Duodenal mucosa (tissue), 2 donors: ENCODE measurements at regions not wholly inside any gene's neighbourhood (a gene's known extent, or its start where the extent isn't known, plus 50 kb on each side); places are given as distances from the start of the nearest gene placed in this dataset.
"Not testable (repeated sequence)": the region's sequence is repeated elsewhere in the genome, so short reads cannot be mapped to it uniquely, and the experiment has no call there.

Experiments
- H3K27ac ChIP-seq: one replicate; pipeline ENCODE4 v1.7.0; 2013; ENCODE audit warnings: low read depth, low read length
- H3K27me3 ChIP-seq, 2 donors: one replicate each; pipeline ENCODE4 v1.7.0; 2013; ENCODE audit warnings: low read length in 2 of 2, control low read depth in 1 of 2; ENCODE audit not compliant: insufficient read depth in 2 of 2, control insufficient read depth in 1 of 2
- H3K36me3 ChIP-seq, 2 donors: one replicate each; pipeline ENCODE4 v1.7.0; 2013; ENCODE audit warnings: low read length in 2 of 2, control low read depth in 1 of 2; ENCODE audit not compliant: insufficient read depth in 2 of 2, control insufficient read depth in 1 of 2
- H3K4me1 ChIP-seq, 2 donors: one replicate each; pipeline ENCODE4 v1.7.0; 2013; ENCODE audit warnings: low read length in 2 of 2, control low read depth in 1 of 2; ENCODE audit not compliant: insufficient read depth in 2 of 2, control insufficient read depth in 1 of 2
- H3K4me3 ChIP-seq, 2 donors: one replicate each; pipeline ENCODE4 v1.7.0; 2013; ENCODE audit warnings: low read length in 2 of 2, low read depth in 1 of 2
- H3K9ac ChIP-seq, 2 donors: one replicate each; pipeline ENCODE4 v1.7.0; 2013; ENCODE audit warnings: low read length in 2 of 2, low read depth in 1 of 2
- H3K9me3 ChIP-seq, 2 donors: one replicate each; pipeline ENCODE4 v1.7.0; 2013; ENCODE audit warnings: low read length in 2 of 2, control low read depth in 1 of 2; ENCODE audit not compliant: control insufficient read depth in 1 of 2

- H3K27me3 ChIP-seq, result no peaks in the 10 kb centered on the region
- H3K4me3 ChIP-seq, result no peak overlapping the region
- H3K4me1 ChIP-seq, result no peaks in the 10 kb centered on the region
- H3K9ac ChIP-seq, result no peak overlapping the region
- peaks cover 3 to 4% of the 10 kb centered on the region in 2 donors for H3K9me3 ChIP-seq
- H3K36me3 ChIP-seq, result no peaks in the 10 kb centered on the region
- no peak overlapping the region for H3K27ac ChIP-seq
Measured at GRCh38 chr12:88914967-88915366, 334.7 kb upstream of the KITLG start.

DNA sequence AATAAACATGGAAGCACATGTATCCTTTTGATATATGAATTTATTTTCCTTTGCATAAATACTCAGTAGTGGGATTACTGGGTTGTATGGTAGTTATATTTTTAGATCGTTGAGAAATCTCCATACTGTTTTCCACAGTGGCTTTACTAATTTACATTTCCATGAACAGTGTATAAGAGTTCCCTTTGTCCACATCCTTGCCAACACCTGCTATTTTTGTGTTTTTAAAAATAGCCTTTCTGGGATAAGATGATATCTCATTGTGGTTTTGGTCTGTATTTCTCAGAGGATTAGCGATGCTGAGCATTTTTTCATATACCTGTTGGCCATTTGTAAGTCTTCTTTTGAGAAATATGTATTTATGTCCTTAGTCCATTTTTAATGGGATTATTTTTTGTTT is 329.2 kb upstream of the KITLG start:
- Histone ChIP-seq H3K36me3 (no peaks in the 10 kb centered on the region), H3K9ac (no peak overlapping the region), H3K4me3 (no peak overlapping the region), H3K27me3 (no peaks in the 10 kb centered on the region), H3K4me1 (no peaks in the 10 kb centered on the region), H3K9me3 (peaks cover 0 to 4% of the 10 kb centered on the region in 2 donors), H3K27ac (no peak overlapping the region)

GRCh38 chr12:88908345-88908744 is 328.1 kb upstream of the KITLG start:
- Histone ChIP-seq H3K27me3 (no peaks in the 10 kb centered on the region), H3K9me3 (peaks cover 0 to under 1% of the 10 kb centered on the region in 2 donors), H3K36me3 (no peaks in the 10 kb centered on the region), H3K9ac (no peak overlapping the region), H3K27ac (no peak overlapping the region), H3K4me3 (no peak overlapping the region), H3K4me1 (no peaks in the 10 kb centered on the region)

DNA sequence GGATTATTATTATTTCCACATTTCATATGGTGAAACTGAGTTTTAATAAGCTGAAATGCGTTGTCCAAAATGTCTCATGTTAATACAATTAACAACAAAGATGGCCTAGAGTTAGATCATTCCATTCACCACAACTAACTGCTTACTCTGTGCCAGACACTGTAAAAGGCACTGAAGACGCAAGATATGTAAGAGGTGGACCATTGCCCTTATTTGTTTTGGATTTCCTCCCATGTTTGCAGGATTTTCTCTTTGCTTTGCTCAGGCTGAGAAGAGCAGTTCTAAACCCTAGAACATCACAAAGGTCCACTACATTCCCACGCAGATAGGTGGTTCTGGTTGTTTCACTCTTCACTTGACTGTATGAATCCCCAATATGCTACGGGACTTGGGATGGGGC is 324.4 kb upstream of the KITLG start:
- no peaks in the 10 kb centered on the region for H3K4me1 ChIP-seq
- H3K36me3 ChIP-seq, result no peaks in the 10 kb centered on the region
- no peak overlapping the region for H3K27ac ChIP-seq
- no peaks in the 10 kb centered on the region for H3K27me3 ChIP-seq
- H3K9me3 ChIP-seq, result no peaks in the 10 kb centered on the region
- no peak overlapping the region for H3K4me3 ChIP-seq
- H3K9ac ChIP-seq, result no peak overlapping the region

- no peaks in the 10 kb centered on the region for H3K9me3 ChIP-seq
- H3K4me3 ChIP-seq, result no peak overlapping the region
- H3K9ac ChIP-seq, result no peak overlapping the region
- no peaks in the 10 kb centered on the region for H3K36me3 ChIP-seq
- H3K27me3 ChIP-seq, result no peaks in the 10 kb centered on the region
- no peak overlapping the region for H3K27ac ChIP-seq
- no peaks in the 10 kb centered on the region for H3K4me1 ChIP-seq
Measured at GRCh38 chr12:88903333-88903732, 323.1 kb upstream of the KITLG start.

DNA sequence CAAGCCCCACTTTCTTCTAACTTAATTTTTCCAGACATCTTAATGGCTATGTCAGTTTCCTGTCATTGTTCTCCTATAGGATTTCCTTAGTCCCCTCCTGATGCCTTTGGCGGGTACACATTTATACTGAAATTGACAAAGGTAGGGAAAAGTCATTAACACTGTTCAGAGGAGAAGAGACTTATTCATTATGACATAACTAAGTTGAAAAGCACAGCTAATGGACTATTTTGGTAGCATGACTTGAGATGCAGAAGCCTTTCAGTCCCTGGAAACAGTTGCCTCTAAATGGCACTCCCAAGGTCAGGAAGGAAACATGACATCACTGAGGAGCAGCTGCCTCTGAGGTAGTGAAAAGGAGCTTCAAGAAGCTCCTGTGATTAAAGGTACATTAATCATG is 317.5 kb upstream of the KITLG start:
- Histone ChIP-seq H3K9me3 (no peaks in the 10 kb centered on the region), H3K27me3 (no peaks in the 10 kb centered on the region), H3K9ac (no peak overlapping the region), H3K27ac (no peak overlapping the region), H3K4me1 (no peaks in the 10 kb centered on the region), H3K36me3 (no peaks in the 10 kb centered on the region), H3K4me3 (no peak overlapping the region)

GRCh38 chr12:88896958-88897357 is 316.7 kb upstream of the KITLG start:
- Histone ChIP-seq H3K27me3 (no peaks in the 10 kb centered on the region), H3K27ac (no peak overlapping the region), H3K9ac (no peak overlapping the region), H3K9me3 (no peaks in the 10 kb centered on the region), H3K4me3 (no peak overlapping the region), H3K4me1 (no peaks in the 10 kb centered on the region), H3K36me3 (no peaks in the 10 kb centered on the region)

DNA sequence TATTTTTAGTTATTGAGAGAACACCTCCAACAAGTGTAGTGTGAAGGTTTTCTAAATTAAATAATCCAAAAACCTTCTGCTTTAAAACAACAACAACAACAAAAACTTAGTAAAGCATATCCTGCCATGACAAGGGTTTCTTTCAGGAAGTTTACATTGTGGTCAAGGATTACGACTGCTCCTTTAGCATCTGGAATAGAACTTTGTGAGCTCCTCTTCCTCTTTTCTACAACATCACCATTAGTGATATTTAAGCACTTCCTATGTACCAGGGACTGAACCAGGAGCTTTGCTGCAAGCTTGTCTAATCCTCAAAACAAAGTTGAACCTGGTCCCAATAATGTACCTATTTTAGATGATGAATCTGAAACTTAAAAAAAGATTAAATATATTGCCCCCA is 315.4 kb upstream of the KITLG start:
- H3K36me3 ChIP-seq, result no peaks in the 10 kb centered on the region
- H3K4me3 ChIP-seq, result no peak overlapping the region
- H3K27me3 ChIP-seq, result no peaks in the 10 kb centered on the region
- no peak overlapping the region for H3K27ac ChIP-seq
- no peaks in the 10 kb centered on the region for H3K4me1 ChIP-seq
- no peak overlapping the region for H3K9ac ChIP-seq
- no peaks in the 10 kb centered on the region for H3K9me3 ChIP-seq

DNA sequence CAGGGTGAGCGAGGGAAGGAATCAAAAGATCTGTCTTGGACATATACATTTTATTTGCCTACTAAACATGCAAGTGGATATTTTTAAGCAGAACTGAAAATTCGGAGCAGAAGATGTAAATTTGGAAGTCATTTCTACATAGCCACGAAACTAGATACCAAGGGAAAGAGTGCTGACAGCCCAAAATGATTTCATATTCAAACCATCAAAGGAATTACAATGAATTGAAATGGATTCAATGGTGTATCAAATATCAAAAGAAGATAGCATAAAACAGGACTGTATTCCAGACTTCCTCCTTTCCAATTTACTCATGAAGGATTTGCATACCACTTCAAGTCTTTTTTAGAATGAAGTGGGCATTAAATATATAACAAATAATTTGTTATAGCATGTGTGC is 313.5 kb upstream of the KITLG start:
- Histone ChIP-seq H3K4me1 (no peaks in the 10 kb centered on the region), H3K27me3 (no peaks in the 10 kb centered on the region)

GRCh38 chr12:88891434-88891833 is 311.2 kb upstream of the KITLG start:
- not testable (repeated sequence) for H3K9me3 ChIP-seq, H3K36me3 ChIP-seq, H3K4me1 ChIP-seq, H3K27me3 ChIP-seq, H3K27ac ChIP-seq, H3K4me3 ChIP-seq, H3K9ac ChIP-seq

More for the DNA sequence above, 313.5 kb upstream of the KITLG start:
- Histone ChIP-seq H3K9ac (no peak overlapping the region), H3K9me3 (no peaks in the 10 kb centered on the region), H3K4me3 (no peak overlapping the region), H3K27ac (no peak overlapping the region), H3K36me3 (no peaks in the 10 kb centered on the region)
